ENCODE measurements at regions not wholly inside any gene's neighbourhood (a gene's known extent, or its start where the extent isn't known, plus 50 kb on each side); places are given as distances from the start of the nearest gene placed in this dataset.

- DNase-seq (ENCODE audit: extremely low read depth, low read depth), result no peak
- no peak overlapping the region for H3K4me3 ChIP-seq (replicated peaks; ENCODE audit: low read depth, low read length)
- TF ChIP-seq, protein P1, sequence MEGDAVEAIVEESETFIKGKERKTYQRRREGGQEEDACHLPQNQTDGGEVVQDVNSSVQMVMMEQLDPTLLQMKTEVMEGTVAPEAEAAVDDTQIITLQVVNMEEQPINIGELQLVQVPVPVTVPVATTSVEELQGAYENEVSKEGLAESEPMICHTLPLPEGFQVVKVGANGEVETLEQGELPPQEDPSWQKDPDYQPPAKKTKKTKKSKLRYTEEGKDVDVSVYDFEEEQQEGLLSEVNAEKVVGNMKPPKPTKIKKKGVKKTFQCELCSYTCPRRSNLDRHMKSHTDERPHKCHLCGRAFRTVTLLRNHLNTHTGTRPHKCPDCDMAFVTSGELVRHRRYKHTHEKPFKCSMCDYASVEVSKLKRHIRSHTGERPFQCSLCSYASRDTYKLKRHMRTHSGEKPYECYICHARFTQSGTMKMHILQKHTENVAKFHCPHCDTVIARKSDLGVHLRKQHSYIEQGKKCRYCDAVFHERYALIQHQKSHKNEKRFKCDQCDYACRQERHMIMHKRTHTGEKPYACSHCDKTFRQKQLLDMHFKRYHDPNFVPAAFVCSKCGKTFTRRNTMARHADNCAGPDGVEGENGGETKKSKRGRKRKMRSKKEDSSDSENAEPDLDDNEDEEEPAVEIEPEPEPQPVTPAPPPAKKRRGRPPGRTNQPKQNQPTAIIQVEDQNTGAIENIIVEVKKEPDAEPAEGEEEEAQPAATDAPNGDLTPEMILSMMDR (IDR thresholded peaks at IDR 0.05; ENCODE audit: low read depth, low read length, missing control alignments), result no peak
Measured at GRCh38 chr1:58006421-58007046, 540.0 kb downstream of the OMA1 start.

DNA sequence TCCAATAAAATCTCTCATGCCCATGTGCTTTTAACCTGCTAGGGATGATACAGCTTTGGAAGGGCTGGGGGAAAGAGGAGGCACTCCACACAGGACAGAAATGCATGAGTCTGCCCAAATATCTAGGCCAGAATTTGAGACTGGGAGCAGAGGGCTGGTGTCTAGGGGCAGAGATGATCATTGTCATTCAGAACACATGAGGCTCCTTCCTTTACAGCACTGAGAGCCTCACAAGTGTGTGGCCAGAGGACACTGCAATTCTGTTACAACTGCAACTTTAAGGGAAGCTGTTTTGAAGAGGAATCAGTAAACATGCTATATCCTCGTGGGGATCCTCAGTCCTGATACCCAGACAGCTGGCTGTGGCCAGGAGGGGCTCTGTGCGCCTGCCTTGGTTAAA is 541.3 kb downstream of the OMA1 start:
- no peak for DNase-seq (ENCODE audit: extremely low read depth, low read depth)
- TF ChIP-seq, protein P1 (IDR thresholded peaks at IDR 0.05; ENCODE audit: low read depth, low read length, missing control alignments), result no peak
- H3K4me3 ChIP-seq (replicated peaks; ENCODE audit: low read depth, low read length), result no peak overlapping the region

DNA sequence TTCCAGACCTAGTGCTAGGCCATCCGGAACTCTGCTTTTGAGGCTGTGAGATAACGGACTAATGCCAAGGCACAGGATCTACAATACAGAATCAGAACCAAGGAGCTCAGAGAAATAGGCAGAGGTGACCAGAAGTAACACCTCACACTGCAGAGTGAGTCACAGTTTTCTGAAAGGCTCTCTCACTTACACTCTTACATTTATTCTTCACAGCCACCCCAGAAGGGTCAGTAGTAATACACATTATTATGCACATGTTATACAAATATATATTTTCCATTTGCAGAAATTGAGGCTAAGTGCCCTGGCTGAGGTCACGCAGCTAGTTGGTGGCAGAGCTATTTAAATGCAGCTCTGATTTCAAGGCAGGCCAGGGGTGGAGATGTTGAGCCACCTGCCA is 542.5 kb downstream of the OMA1 start:
- TF ChIP-seq, protein P1 (IDR thresholded peaks at IDR 0.05; ENCODE audit: low read depth, low read length, missing control alignments), result no peak

DNA sequence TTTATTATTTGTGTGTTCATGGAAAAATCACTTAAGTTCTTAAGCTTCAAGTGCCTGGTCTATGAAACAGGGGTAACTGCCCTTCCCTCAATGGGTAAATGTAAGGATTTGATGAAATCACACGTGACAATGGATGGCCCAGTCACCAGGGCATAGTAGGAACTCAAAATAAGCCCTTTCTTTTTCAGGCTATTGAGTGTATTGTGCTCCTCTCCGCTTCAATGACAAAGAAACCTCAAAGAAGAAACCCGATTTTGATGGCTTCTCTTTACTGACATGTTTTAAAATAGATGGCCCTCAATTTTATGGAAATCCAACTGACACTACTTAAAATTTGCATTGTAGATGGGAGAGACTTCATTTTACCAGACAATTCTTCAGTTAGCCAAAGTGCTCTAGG is 543.5 kb downstream of the OMA1 start:
- H3K4me3 ChIP-seq (replicated peaks; ENCODE audit: low read depth, low read length), result no peak overlapping the region
- no peak for DNase-seq (ENCODE audit: extremely low read depth, low read depth)
- TF ChIP-seq, protein P1 (IDR thresholded peaks at IDR 0.05; ENCODE audit: low read depth, low read length, missing control alignments), result no peak

More for the DNA sequence above, 542.5 kb downstream of the OMA1 start:
- no peak overlapping the region for H3K4me3 ChIP-seq (replicated peaks; ENCODE audit: low read depth, low read length)
- no peak for DNase-seq (ENCODE audit: extremely low read depth, low read depth)

DNA sequence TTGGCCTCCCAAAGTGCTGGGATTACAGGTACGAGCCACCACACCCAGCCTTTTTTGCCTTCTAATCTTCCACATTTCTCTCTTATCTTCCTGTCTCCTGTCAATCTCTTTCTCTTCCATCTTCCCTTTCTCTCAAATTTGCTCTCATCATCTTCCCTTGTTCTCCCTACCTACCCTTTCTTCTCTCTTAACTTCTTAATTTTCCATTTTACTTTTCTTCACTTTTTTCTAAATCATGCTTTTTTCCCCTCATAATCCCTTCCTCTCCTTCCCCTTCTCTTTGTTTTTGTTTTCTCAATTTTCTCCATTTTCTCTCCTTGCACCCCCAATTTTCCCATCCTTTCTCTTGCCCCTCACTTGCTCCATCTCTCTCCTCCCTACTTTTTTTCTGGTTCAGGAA is 545.7 kb downstream of the OMA1 start:
- TF ChIP-seq, protein P1 (IDR thresholded peaks at IDR 0.05; ENCODE audit: low read depth, low read length, missing control alignments), result no peak
- H3K4me3 ChIP-seq (replicated peaks; ENCODE audit: low read depth, low read length), result no peak overlapping the region
- no peak for DNase-seq (ENCODE audit: extremely low read depth, low read depth)

GRCh38 chr1:58000116-58000515 is 546.4 kb downstream of the OMA1 start:
- TF ChIP-seq, protein P1 (IDR thresholded peaks at IDR 0.05; ENCODE audit: low read depth, low read length, missing control alignments), result no peak
- no peak for DNase-seq (ENCODE audit: extremely low read depth, low read depth)
- no peak overlapping the region for H3K4me3 ChIP-seq (replicated peaks; ENCODE audit: low read depth, low read length)

- H3K4me3 ChIP-seq (replicated peaks; ENCODE audit: low read depth, low read length), result no peak overlapping the region
- TF ChIP-seq, protein P1 (IDR thresholded peaks at IDR 0.05; ENCODE audit: low read depth, low read length, missing control alignments), result no peak
- no peak for DNase-seq (ENCODE audit: extremely low read depth, low read depth)
Measured at GRCh38 chr1:57996400-57996799, 550.1 kb downstream of the OMA1 start.

Measured in HFF-Myc (cell line).